ENCODE measurements at regions not wholly inside any gene's neighbourhood (a gene's known extent, or its start where the extent isn't known, plus 50 kb on each side); places are given as distances from the start of the nearest gene placed in this dataset.

GRCh38 chr6:16044211-16044643 is 84.7 kb upstream of the MYLIP start:
- no peak for TF ChIP-seq CTCF (tag by site-specific recombination; IDR thresholded peaks at IDR 0.05)
- no peak for TF ChIP-seq ZNF148 (tag by site-specific recombination; IDR thresholded peaks at IDR 0.05; ENCODE audit: borderline replicate concordance)
- TF ChIP-seq ZBTB7A (tag by site-specific recombination; IDR thresholded peaks at IDR 0.05; ENCODE audit: low read depth): no peak
- no peak for TF ChIP-seq PATZ1 (tag by site-specific recombination; IDR thresholded peaks at IDR 0.05)
- no peak for TF ChIP-seq ZBTB1 (tag by site-specific recombination; IDR thresholded peaks at IDR 0.05)
